OCI-M1 (cell line): ENCODE measurements at regions not wholly inside any gene's neighbourhood (a gene's known extent, or its start where the extent isn't known, plus 50 kb on each side); places are given as distances from the start of the nearest gene placed in this dataset.
A peak's percentile ranks its signal among the peaks of the same experiment; 100 is the strongest.

Experiments
- DNase-seq: peaks from one replicate; lab custom pipeline; 2025; lab: John Stamatoyannopoulos, UW

DNA sequence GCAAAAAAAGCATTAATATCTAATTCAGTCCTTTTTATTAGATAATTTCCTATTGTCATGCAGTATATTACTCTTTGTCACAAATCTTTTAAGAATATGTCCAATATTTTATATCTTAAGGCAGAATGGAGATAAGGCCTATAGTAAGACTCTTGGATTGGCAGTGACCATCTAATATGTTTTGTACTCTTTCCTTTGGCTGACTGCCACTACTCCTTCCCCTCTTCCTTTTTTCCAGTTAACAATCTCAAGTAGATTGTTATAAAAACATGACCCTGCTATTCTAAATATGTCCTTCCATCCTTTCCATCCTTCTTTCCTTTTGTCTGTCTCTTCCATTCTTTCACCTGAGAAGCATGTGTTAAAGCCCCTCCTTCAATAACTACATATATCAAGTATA is 92.8 kb upstream of the TMEM168 start:
- no peak for DNase-seq

DNA sequence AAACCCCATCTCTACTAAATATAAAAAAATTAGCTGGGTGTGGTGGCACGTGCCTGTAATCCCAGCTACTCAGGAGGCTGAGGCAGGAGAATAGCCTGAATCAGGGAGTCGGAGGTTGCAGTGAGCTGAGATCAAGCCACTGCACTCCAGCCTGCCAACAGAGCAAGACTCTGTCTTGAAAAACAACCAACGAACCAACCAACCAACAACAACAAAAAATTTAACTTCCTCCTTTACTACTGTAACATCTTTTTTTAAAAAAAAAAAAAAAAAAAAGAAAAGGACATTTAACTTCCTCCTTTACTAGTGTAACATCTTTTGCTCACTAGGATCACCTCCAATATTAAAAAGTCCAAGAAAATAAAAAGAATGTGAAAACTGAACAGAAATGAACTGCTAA is 92.3 kb upstream of the TMEM168 start:
- DNase-seq: peak; percentile 48

- DNase-seq: no peak
Observed at GRCh38 chr7:112882022-112882421, 91.8 kb upstream of the TMEM168 start.

DNA sequence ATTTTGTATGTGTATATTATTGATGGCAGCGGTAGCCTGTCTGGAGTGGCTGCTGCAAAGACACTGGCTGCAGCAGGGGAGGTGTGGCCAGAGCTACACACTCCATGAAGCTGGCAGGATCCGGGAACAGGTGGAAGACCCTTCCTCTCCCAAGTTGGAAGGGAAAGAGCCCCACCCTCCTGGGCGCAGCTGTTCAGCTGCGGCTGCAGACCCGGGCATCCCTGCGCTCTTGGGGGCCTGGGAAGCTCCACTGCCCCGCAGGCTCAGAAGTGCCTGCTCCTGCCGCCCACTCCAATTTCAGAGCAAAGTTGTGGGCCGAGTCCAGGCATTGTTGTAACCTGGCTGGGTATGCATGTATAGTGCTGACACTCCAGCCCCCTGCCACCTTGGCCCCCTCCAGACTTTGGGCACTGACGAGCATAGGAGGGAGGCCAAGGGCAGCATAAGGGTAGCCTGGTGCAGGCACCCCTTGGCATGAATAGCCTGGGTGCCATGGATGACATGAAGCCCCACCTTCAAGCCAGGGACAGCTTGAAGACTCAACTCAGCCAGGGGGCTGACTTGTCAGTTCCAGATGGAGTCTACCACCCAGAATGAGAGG is 90.7 kb upstream of the TMEM168 start:
- no peak for DNase-seq

DNA sequence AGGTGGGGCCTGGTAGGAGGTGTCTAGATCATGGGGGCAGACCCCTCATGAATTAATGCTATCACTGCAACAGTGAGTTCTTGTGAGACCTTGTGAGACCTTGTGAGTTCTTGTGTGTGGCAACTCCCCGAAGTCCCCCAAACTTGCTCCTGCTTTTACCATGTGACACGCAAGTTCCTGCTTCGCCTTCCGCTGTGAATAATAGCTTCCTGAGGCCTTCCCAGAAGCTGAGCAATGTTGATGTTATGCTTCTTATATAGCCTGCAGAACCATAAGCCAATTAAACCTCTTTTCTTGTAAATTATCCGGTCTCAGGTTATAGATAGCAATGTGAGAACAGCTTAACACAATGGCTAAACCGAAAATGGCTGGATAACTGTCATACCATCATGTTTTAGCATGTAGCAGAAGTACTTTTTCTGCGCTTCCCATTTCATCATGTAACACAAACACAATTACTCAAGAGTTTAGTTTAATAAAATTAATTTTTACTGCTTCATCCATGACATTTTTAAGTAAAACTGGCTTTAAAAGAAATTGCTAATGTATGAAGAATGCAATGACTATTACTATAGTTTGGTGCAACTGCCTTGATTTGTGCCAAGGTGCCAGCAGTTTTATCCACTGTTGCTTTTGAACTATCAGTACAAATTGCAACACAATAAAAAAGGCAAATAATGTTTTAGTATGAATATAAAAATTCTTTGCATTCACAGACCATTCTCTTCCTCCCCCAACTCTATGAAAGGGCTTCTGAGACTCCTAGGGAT is 87.7 kb upstream of the TMEM168 start:
- no peak for DNase-seq

GRCh38 chr7:112876877-112877276 is 86.7 kb upstream of the TMEM168 start:
- DNase-seq: peak; percentile 14

- DNase-seq: no peak
Observed at GRCh38 chr7:112874909-112875308, 84.7 kb upstream of the TMEM168 start.

- DNase-seq: peak; percentile 50
Observed at GRCh38 chr7:112873831-112874553, 83.8 kb upstream of the TMEM168 start.

- peak; percentile 65 for DNase-seq
Observed at GRCh38 chr7:112869111-112869774, 79.0 kb upstream of the TMEM168 start.

DNA sequence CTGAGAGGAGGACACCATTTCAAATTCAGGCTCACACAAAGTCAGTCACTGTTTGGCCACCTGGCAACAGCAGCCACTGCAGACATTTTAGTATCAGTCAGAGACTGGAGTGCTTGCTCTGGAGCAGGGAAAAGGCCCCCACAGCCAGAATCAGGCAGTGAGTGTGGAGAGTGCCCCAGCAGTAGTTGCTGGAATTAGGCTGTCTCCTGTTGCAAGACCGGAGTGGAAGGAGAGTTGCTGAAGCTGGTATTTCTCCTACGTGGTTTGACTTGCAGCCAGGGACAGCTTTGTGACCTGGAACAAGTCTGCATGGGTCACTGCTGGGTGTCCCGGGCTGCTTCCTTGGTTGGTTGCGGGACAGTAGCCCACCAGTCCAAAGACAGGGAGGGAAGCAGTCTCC is 78.4 kb upstream of the TMEM168 start:
- DNase-seq: no peak

DNA sequence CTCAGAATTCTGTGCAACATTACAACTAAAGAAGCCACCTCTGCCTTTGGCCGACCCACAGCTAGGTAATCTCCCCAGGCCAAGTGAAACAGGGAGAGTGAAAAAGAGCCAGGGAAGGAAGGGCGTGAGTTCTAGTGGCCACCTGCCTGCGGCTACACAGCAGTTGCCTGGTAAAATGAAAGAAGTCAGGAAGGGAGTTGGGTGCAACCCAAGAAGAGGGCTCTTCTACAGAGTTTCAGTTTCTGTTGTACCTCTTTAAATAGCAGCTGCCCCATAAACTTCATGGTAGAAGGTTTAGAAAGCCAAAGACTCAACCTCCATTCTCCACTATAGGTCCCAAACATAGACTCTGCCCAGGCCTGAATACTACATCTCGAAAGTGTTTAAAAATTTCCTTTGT is 76.2 kb upstream of the TMEM168 start:
- no peak for DNase-seq

DNA sequence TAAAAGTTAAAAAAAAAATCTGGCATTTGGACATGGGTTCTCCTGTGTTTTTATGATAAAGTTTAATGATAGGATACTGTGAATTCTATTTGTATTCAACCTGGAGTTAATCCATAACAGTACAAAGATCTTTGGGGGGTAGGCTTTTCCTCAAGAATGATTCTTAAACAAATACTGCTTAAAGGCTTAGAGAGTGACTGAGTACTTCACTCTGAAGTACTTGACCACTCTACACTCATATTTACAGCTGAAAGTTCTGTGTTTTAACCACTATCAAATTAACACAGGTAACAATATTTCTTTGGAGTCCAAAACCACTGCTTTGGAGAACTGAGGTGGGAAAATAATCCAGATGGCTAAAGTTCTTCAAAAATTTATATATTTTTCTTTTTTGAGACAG is 74.2 kb upstream of the TMEM168 start:
- no peak for DNase-seq

- DNase-seq: no peak
Observed at GRCh38 chr7:112858838-112859237, 68.6 kb upstream of the TMEM168 start.

- peak; percentile 27 for DNase-seq
Observed at GRCh38 chr7:112855227-112855626, 65.0 kb upstream of the TMEM168 start.

DNA sequence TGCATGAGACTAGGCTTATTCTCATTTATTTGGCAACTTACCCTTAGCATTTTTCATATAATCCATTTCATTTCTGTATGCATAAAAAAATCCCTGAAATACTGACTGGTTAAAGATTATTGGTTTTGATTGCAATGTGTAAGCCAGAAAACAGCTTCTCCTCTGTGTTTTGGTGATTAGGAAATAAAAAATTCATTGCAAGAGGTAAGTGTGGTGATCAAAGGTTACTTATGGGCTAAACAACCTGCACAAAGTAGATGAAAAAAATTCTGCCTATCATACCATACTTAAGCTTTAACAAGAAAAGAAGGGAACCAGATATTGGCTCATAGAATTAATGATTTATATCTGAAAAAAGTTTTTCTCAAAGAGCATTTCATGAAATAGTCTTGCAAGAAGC is 64.0 kb upstream of the TMEM168 start:
- DNase-seq: no peak

- DNase-seq: no peak
Observed at GRCh38 chr7:112853422-112853821, 63.2 kb upstream of the TMEM168 start.

DNA sequence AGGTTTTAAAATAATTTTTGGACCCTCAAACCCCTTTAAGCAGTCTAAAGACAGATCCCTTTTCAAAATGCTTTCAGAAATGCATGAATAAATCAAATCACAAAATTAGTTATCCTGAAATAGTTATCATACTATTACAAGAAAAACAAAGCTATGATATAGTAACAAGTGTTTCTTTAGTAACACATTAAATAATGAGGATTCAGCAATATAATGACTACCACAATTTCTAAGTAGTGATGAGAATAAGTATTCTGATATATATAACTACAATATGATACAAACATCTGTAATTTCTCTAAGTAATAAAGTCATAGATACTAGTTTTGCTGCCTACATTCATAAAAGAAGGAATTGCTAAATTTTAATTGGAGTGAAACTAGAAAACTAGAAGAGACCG is 53.0 kb upstream of the TMEM168 start:
- DNase-seq: no peak
